ENCODE measurements at regions not wholly inside any gene's neighbourhood (a gene's known extent, or its start where the extent isn't known, plus 50 kb on each side); places are given as distances from the start of the nearest gene placed in this dataset.

DNA sequence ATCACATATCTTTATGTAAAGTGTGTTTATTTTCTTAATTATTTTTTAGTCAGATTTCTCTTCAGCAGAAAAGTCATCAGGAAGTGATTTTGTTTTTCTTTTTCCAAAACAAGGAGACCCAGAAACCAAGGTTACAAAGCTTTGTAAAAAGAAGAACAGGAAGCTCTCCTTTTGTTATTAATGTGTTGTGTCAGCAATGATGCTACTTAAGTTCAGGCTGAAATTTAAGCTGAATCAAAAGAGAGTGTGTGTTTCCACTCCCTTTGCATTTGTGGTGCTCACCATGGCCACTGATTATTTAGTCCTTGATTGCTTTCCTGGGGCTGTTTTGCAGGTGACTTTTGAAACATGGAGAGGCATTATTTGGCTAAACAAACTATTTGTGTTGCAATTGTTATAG lies 155.3 kb upstream of the ATP2B1 start:
- DNase-seq (ENCODE audit: low read depth), result no peak
- no peak overlapping the region for H3K4me3 ChIP-seq (ENCODE audit: low read depth, low read length)
- TF ChIP-seq, protein P1, sequence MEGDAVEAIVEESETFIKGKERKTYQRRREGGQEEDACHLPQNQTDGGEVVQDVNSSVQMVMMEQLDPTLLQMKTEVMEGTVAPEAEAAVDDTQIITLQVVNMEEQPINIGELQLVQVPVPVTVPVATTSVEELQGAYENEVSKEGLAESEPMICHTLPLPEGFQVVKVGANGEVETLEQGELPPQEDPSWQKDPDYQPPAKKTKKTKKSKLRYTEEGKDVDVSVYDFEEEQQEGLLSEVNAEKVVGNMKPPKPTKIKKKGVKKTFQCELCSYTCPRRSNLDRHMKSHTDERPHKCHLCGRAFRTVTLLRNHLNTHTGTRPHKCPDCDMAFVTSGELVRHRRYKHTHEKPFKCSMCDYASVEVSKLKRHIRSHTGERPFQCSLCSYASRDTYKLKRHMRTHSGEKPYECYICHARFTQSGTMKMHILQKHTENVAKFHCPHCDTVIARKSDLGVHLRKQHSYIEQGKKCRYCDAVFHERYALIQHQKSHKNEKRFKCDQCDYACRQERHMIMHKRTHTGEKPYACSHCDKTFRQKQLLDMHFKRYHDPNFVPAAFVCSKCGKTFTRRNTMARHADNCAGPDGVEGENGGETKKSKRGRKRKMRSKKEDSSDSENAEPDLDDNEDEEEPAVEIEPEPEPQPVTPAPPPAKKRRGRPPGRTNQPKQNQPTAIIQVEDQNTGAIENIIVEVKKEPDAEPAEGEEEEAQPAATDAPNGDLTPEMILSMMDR (conservative IDR thresholded peaks at IDR 0.05; ENCODE audit: low read depth, low read length), result no peak

DNA sequence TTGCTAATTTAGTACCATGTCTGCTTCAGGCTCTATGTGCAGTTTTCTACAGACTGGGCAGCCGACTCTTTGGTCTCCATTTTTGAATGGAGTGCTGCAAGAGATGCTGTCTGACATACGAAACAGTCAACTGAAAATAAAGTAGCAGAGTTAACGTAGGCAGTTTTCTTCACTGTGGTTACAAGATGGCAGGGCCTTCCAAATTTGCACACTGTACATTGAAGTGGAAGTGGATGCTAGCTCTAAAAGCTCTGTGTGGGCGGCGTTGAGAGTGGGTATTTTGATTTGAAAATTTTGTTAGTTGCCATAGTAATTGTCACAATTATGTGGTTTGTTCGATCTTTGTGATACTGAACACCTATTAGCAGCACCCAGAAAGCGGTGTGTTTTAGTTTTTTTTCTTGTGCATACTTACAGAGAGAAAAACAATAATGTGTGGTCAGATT lies 154.9 kb upstream of the ATP2B1 start:
- no peak for DNase-seq (ENCODE audit: low read depth)
- no peak overlapping the region for H3K4me3 ChIP-seq (ENCODE audit: low read depth, low read length)
- TF ChIP-seq, protein P1 (conservative IDR thresholded peaks at IDR 0.05; ENCODE audit: low read depth, low read length), result no peak

DNA sequence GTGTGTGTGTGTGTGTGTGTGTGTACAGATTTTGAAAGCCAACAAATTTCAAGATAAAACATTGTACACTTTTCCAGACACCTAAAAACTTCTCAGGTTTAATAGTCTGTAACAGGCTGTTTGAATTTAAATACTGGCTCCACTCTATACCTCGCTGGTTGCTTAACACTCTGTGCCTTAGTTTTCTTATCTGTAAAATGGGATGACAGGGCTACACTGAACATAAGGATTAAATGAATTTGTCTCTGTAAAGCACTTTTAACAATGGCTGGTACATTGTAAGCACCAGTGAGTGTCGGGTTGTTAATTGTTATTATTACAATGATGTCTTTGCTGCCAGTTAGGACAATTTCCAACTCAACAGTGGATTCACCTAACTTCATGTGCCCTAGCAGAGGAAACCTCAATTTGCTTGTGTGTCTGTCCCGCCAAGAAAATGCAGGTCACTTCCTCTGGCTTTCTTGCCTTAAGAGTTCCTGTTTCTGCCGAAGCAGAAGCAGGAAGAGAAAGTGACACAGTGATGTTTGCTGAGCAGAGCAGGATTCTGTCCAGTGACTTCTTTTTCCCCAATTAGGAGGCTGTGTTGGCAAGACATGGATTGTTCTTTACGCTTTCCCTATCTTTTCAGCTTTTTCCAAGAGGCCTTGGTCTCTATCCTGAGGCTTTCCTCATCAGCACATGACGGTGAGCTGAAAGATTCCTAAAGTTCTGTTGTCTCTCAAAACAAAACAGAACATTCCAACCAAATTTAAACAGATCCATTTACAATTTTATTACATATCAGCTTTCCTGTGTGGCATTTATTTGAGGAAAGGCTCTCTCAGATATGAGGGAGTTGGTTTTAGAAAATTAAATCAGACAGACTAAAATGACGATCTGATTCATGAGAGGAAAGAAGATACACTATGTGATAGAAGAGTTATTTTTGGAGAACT lies 154.1 kb upstream of the ATP2B1 start:
- H3K4me3 ChIP-seq (ENCODE audit: low read depth, low read length), result no peak overlapping the region
- TF ChIP-seq, protein P1 (conservative IDR thresholded peaks at IDR 0.05; ENCODE audit: low read depth, low read length), result no peak
- DNase-seq (ENCODE audit: low read depth), result no peak

DNA sequence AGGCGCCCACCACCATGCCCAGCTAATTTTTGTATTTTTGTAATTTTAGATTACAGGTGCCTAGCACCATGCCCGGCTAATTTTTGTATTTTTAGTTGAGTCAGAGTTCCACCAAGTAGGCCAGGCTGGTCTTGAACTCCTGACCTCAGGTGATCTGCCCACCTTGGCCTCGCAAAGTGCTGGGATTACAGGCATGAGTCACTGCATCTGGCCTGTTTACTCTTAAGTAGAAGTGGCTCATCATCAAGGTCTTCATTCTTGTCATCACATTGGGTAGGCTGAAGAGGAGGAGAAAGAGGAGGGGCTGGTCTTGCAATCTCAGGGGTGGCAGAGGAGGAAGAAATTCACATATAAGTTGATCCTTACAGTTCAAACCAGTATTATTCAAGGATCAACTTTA lies 152.4 kb upstream of the ATP2B1 start:
- TF ChIP-seq, protein P1 (conservative IDR thresholded peaks at IDR 0.05; ENCODE audit: low read depth, low read length), result no peak
- no peak overlapping the region for H3K4me3 ChIP-seq (ENCODE audit: low read depth, low read length)
- DNase-seq (ENCODE audit: low read depth), result no peak

DNA sequence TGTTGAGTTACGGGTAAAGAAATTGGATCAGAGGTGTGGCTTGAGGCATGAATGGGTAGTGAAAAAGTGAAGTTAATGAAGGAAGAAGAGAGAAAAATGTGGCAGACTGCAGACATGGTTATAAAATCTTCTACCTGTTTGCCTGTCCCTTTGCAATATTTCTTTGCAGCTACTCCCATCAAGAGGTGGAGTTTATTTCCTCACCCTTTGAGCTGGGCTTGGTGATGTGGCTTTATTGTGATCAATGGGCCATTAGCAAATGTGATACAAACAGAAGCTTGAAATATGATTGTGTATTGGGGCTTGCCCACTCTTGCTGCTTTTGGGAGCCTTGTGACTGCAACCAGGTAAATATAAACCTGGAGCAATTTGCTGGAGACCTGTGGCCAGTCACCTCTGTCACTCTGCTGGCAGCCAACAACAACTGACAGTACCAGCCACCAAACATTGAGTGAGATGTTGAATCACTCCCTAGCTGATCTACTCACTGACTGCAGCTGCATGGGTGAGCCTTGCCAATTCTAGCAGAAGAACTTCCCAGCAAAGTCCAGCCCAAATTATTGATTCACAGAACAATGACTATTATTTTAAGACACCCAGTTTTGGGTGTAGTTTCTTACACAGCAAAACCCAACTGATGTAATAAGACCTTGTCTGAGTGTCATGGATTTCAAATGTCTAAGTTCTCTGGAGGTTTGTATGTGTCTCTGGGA lies 151.0 kb upstream of the ATP2B1 start:
- TF ChIP-seq, protein P1 (conservative IDR thresholded peaks at IDR 0.05; ENCODE audit: low read depth, low read length), result no peak
- no peak for DNase-seq (ENCODE audit: low read depth)
- H3K4me3 ChIP-seq (ENCODE audit: low read depth, low read length), result no peak overlapping the region

DNA sequence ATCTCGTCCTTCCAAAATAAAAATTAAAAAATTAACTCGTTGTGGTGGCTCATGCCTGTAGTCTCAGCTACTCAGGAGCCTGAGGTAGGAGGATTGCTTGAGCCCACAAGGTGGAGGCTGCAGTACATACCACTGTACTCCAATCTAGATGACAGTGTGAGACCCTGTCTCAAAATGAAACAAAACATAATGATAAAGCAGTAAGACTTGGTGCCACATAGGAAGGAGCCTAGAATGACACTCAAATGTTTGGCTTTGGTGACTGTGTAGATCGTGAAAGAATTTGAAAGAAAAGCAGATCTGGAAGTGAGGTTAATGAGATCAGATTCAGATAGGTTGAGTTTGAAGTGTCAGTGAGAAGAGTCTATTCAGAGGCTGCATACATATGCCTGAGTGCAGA lies 150.1 kb upstream of the ATP2B1 start:
- no peak for DNase-seq (ENCODE audit: low read depth)
- TF ChIP-seq, protein P1 (conservative IDR thresholded peaks at IDR 0.05; ENCODE audit: low read depth, low read length), result no peak
- H3K4me3 ChIP-seq (ENCODE audit: low read depth, low read length), result no peak overlapping the region

All from epithelial cell of proximal tubule (primary cell).